ENCODE measurements at regions not wholly inside any gene's neighbourhood (a gene's known extent, or its start where the extent isn't known, plus 50 kb on each side); places are given as distances from the start of the nearest gene placed in this dataset.

GRCh38 chr4:11049001-11049400 is 364.4 kb upstream of the CLNK start:
- Histone ChIP-seq H2BK20ac (ENCODE audit: low read depth, low read length) (no peak overlapping the region), H3K9me1 (ENCODE audit: insufficient read depth, low read length) (no peaks in the 10 kb centered on the region), H3K36me3 (ENCODE audit: control insufficient read depth, insufficient read depth, low read length) (no peaks in the 10 kb centered on the region), H4K5ac (ENCODE audit: low read depth, low read length) (no peak overlapping the region), H2BK5ac (ENCODE audit: low read depth, low read length, poor library complexity, severe bottlenecking) (no peak overlapping the region), H4K91ac (ENCODE audit: insufficient read depth, low read depth, low read length) (no peak overlapping the region), H3K14ac (replicated peaks; ENCODE audit: low read depth, low read length) (no peak overlapping the region), H3K4me3 (ENCODE audit: insufficient read depth, low read depth, low read length) (no peak overlapping the region), H3K4ac (ENCODE audit: low read depth, low read length) (no peak overlapping the region), H4K8ac (ENCODE audit: low read depth in 2 of 2, low read length in 2 of 2) (no peak overlapping the region), H3K23ac (ENCODE audit: low read depth, low read length) (no peak overlapping the region), H3K4me1 (ENCODE audit: control insufficient read depth, insufficient read depth, low read length) (no peaks in the 10 kb centered on the region), H3K79me1 (ENCODE audit: low read depth in 1 of 2, low read length in 2 of 2) (no peaks in the 10 kb centered on the region), H4K20me1 (ENCODE audit: insufficient read depth, low read length) (no peaks in the 10 kb centered on the region), H3K4me2 (ENCODE audit: low read depth, low read length) (no peak overlapping the region), H3K27ac (ENCODE audit: insufficient read depth, low read length) (no peak overlapping the region), H3K9me3 (ENCODE audit: control insufficient read depth, insufficient read depth, low read length) (peaks cover 10% of the 10 kb centered on the region), H2AK5ac (ENCODE audit: low read depth, low read length) (no peak overlapping the region), H2BK120ac (ENCODE audit: low read depth, low read length) (no peak overlapping the region), H2AFZ (replicated peaks; ENCODE audit: low read length, poor library complexity) (no peak overlapping the region), H3K27me3 (ENCODE audit: control insufficient read depth, insufficient read depth, low read length) (no peaks in the 10 kb centered on the region), H3K56ac (ENCODE audit: extremely low read depth, insufficient read depth, low read length) (no peak overlapping the region), H3K18ac (ENCODE audit: low read depth, low read length) (no peak overlapping the region), H2BK15ac (ENCODE audit: low read depth, low read length) (no peak overlapping the region), H2AK9ac (replicated peaks; ENCODE audit: low read depth, low read length, poor library complexity) (no peak overlapping the region), H3K9ac (ENCODE audit: low read depth, low read length) (no peak overlapping the region)
- dilution Hi-C loops (cut with HindIII; ENCODE audit: low sequenced_read_pairs, unreplicated experiment): no loop called here
- in situ Hi-C loops (cut with MboI; ENCODE audit: low sequenced_read_pairs): no loop called here
- ChIA-PET CTCF (no interaction called here), POLR2A (ENCODE audit: unreplicated experiment) (no interaction called here)
- no TSS peak for BruUV-seq (replicated peaks)
- TF ChIP-seq CTCF (conservative IDR thresholded peaks at IDR 0.05; ENCODE audit: low read depth, low read length) (no peak), FOS (IDR thresholded peaks at IDR 0.05; ENCODE audit: low read depth, low read length) (no peak), MAZ (IDR thresholded peaks at IDR 0.05; ENCODE audit: borderline replicate concordance, low read depth, low read length) (no peak), RCOR1 (IDR thresholded peaks at IDR 0.05; ENCODE audit: insufficient replicate concordance, low read length) (no peak), CEBPB (IDR thresholded peaks at IDR 0.05; ENCODE audit: low read depth, low read length) (no peak), BHLHE40 (IDR thresholded peaks at IDR 0.05; ENCODE audit: low read depth, low read length) (no peak), USF2 (IDR thresholded peaks at IDR 0.05; ENCODE audit: low read depth, low read length) (no peak), CHD1 (IDR thresholded peaks at IDR 0.05; ENCODE audit: low read depth, low read length) (no peak), RFX5 (IDR thresholded peaks at IDR 0.05; ENCODE audit: low read depth, low read length) (no peak), MAFK (IDR thresholded peaks at IDR 0.05; ENCODE audit: low read depth, low read length) (no peak), NFE2L2 (IDR thresholded peaks at IDR 0.05; ENCODE audit: low read depth, low read length) (no peak), RAD21 (IDR thresholded peaks at IDR 0.05; ENCODE audit: low read length) (no peak)
- DNase-seq (no peak), ATAC-seq (ENCODE audit: low read depth) (no peak)
- WGBS, 2 experiments (ENCODE audit: extremely low coverage in 2 of 2, insufficient read length in 1 of 2): no CpG with 5 or more reads among the region's 2 CpGs
- intact Hi-C loops (cut with micrococcal nuclease): no loop called here

All from IMR-90 (cell line).